ENCODE measurements at regions not wholly inside any gene's neighbourhood (a gene's known extent, or its start where the extent isn't known, plus 50 kb on each side); places are given as distances from the start of the nearest gene placed in this dataset.
A peak's percentile ranks its signal among the peaks of the same experiment; 100 is the strongest.

GRCh38 chr5:98319299-98320011, 454.0 kb upstream of the RGMB start:
- Histone ChIP-seq H2AK5ac (ENCODE audit: low read depth, low read length) (0 out of 2 replicates have a peak overlapping the region, but pooled peaks have one; percentile 43), H3K9me3 (ENCODE audit: control insufficient read depth, insufficient read depth, low read length) (no peaks in the 10 kb centered on the region), H3K79me1 (ENCODE audit: low read depth in 1 of 2, low read length in 2 of 2) (no peaks in the 10 kb centered on the region; a peak in 1 of 4 replicates), H4K91ac (ENCODE audit: insufficient read depth, low read depth, low read length) (no peak overlapping the region; the same call in 1 of the 2 replicates), H3K9me1 (ENCODE audit: insufficient read depth, low read length) (no peaks in the 10 kb centered on the region), H3K9ac (ENCODE audit: low read depth, low read length) (no peak overlapping the region), H2AK9ac (replicated peaks; ENCODE audit: low read depth, low read length, poor library complexity) (no peak overlapping the region), H3K23ac (ENCODE audit: low read depth, low read length) (no peak overlapping the region), H2AFZ (replicated peaks; ENCODE audit: low read length, poor library complexity) (no peak overlapping the region), H3K18ac (ENCODE audit: low read depth, low read length) (peak overlapping the region; percentile 62; the same call in 1 of the 2 replicates), H3K56ac (ENCODE audit: extremely low read depth, insufficient read depth, low read length) (no peak overlapping the region), H4K8ac (ENCODE audit: low read depth in 2 of 2, low read length in 2 of 2) (peak overlapping the region in 1 of 2 experiments; percentile 60; a peak in 2 of 4 replicates), H3K27ac (ENCODE audit: insufficient read depth, low read length) (no peak overlapping the region), H3K14ac (replicated peaks; ENCODE audit: low read depth, low read length) (0 out of 2 replicates have a peak overlapping the region, but pooled peaks have one; percentile 1), H3K4me1 (ENCODE audit: control insufficient read depth, insufficient read depth, low read length) (peaks cover 1% of the 10 kb centered on the region; the same call in 1 of the 2 replicates), H3K27me3 (ENCODE audit: control insufficient read depth, insufficient read depth, low read length) (no peaks in the 10 kb centered on the region), H4K20me1 (ENCODE audit: insufficient read depth, low read length) (no peaks in the 10 kb centered on the region), H2BK15ac (ENCODE audit: low read depth, low read length) (peak overlapping the region; percentile 64; the same call in 1 of the 3 replicates), H4K5ac (ENCODE audit: low read depth, low read length) (peak overlapping the region; percentile 86; the same call in 1 of the 2 replicates), H3K36me3 (ENCODE audit: control insufficient read depth, insufficient read depth, low read length) (no peaks in the 10 kb centered on the region), H3K4me3 (ENCODE audit: insufficient read depth, low read depth, low read length) (no peak overlapping the region), H2BK120ac (ENCODE audit: low read depth, low read length) (peak overlapping the region; percentile 77; the same call in 1 of the 2 replicates), H3K4me2 (ENCODE audit: low read depth, low read length) (no peak overlapping the region), H3K4ac (ENCODE audit: low read depth, low read length) (no peak overlapping the region; the same call in 1 of the 2 replicates), H2BK5ac (ENCODE audit: low read depth, low read length, poor library complexity, severe bottlenecking) (no peak overlapping the region), H2BK20ac (ENCODE audit: low read depth, low read length) (peak overlapping the region; percentile 27; the same call in 1 of the 2 replicates)
- dilution Hi-C loops (cut with HindIII; ENCODE audit: low sequenced_read_pairs, unreplicated experiment), result no loop called here
- CTCF ChIA-PET, result no interaction called here
- ATAC-seq (ENCODE audit: low read depth) (no peak), DNase-seq (no peak)
- no TSS peak for BruUV-seq (replicated peaks)
- intact Hi-C loops (cut with micrococcal nuclease), result no loop called here
- in situ Hi-C loops (cut with MboI; ENCODE audit: low sequenced_read_pairs), result no loop called here
- no peak for TF ChIP-seq RFX5 (IDR thresholded peaks at IDR 0.05; ENCODE audit: low read depth, low read length)
- no peak for TF ChIP-seq NFE2L2 (IDR thresholded peaks at IDR 0.05; ENCODE audit: low read depth, low read length)
- POLR2A ChIA-PET (ENCODE audit: unreplicated experiment), result no interaction called here
- WGBS, 2 experiments (ENCODE audit: extremely low coverage in 2 of 2, insufficient read length in 1 of 2), result no CpG with 5 or more reads among the region's 7 CpGs
